ENCODE measurements at regions not wholly inside any gene's neighbourhood (a gene's known extent, or its start where the extent isn't known, plus 50 kb on each side); places are given as distances from the start of the nearest gene placed in this dataset.

DNA sequence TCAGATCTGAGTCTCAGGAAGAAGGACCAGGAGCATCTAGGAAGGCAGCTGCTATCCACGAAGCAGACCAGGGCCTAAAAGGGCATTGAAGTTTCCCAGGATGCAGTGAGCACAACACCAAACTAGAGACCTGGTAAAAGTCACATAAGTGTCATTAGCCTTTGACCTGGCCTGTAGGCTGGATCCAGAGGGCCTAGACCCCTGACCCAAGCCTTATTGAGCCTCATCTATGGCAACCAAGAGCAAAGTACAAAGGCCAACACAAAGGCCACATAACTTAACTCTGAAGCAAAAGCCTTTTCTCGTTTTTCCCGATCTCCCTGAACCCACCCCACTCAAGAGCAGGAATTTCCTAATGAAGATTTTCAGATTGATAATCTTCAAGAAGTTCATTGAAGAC lies 127.3 kb upstream of the SRD5A2 start:
- no peak for TF ChIP-seq POLR2A (IDR thresholded peaks at IDR 0.05)
- TF ChIP-seq, protein P1, sequence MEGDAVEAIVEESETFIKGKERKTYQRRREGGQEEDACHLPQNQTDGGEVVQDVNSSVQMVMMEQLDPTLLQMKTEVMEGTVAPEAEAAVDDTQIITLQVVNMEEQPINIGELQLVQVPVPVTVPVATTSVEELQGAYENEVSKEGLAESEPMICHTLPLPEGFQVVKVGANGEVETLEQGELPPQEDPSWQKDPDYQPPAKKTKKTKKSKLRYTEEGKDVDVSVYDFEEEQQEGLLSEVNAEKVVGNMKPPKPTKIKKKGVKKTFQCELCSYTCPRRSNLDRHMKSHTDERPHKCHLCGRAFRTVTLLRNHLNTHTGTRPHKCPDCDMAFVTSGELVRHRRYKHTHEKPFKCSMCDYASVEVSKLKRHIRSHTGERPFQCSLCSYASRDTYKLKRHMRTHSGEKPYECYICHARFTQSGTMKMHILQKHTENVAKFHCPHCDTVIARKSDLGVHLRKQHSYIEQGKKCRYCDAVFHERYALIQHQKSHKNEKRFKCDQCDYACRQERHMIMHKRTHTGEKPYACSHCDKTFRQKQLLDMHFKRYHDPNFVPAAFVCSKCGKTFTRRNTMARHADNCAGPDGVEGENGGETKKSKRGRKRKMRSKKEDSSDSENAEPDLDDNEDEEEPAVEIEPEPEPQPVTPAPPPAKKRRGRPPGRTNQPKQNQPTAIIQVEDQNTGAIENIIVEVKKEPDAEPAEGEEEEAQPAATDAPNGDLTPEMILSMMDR (IDR thresholded peaks at IDR 0.05): no peak

All from esophagus squamous epithelium (tissue), 4 donors.